Astrocyte (in vitro differentiated cells and primary cell): ENCODE measurements at regions not wholly inside any gene's neighbourhood (a gene's known extent, or its start where the extent isn't known, plus 50 kb on each side); places are given as distances from the start of the nearest gene placed in this dataset.

Source experiments
- DNase-seq: peaks from one replicate; pipeline ENCODE4 v3.0.0-alpha.2; 2010; ENCODE audit warnings: low read depth
- FAIRE-seq: peaks from 2 replicates; lab custom pipeline; 2011; peaks lifted over from hg19 to GRCh38; lab: Jason Lieb, UNC
- H2AFZ ChIP-seq: 2 replicates; pipeline ENCODE4 v1.6.0; 2012; ENCODE audit warnings: low read depth, low read length, inconsistent platforms
- H3K27ac ChIP-seq: 2 replicates; pipeline ENCODE4 v1.5.1; 2011; ENCODE audit warnings: low read depth, low read length, inconsistent platforms
- H3K27me3 ChIP-seq: 2 replicates; pipeline ENCODE4 v1.6.0; 2011; ENCODE audit warnings: low read length, inconsistent platforms; ENCODE audit not compliant: insufficient read depth
- H3K36me3 ChIP-seq: 2 replicates; pipeline ENCODE4 v1.5.1; 2011; ENCODE audit warnings: low read length, inconsistent platforms; ENCODE audit not compliant: insufficient read depth
- H3K4me1 ChIP-seq: 2 replicates; pipeline ENCODE4 v1.5.1; 2011; ENCODE audit warnings: low read length, inconsistent platforms; ENCODE audit not compliant: insufficient read depth
- H3K4me2 ChIP-seq: 2 replicates; pipeline ENCODE4 v1.6.0; 2012; ENCODE audit warnings: low read length, inconsistent platforms
- H3K4me3 ChIP-seq: 2 replicates; pipeline ENCODE4 v1.5.1; 2011; ENCODE audit warnings: low read depth, mild to moderate bottlenecking, low read length, inconsistent platforms; ENCODE audit not compliant: insufficient read depth
- H3K79me2 ChIP-seq: 2 replicates; pipeline ENCODE4 v1.6.0; 2012; ENCODE audit warnings: mild to moderate bottlenecking, low read length, inconsistent platforms; ENCODE audit not compliant: insufficient read depth
- H3K9ac ChIP-seq: 2 replicates; pipeline ENCODE4 v1.6.0; 2012; ENCODE audit warnings: mild to moderate bottlenecking, low read length, inconsistent platforms
- H3K9me3 ChIP-seq: 2 replicates; pipeline ENCODE4 v1.5.1; 2012; ENCODE audit warnings: low read depth, mild to moderate bottlenecking, low read length, inconsistent platforms; ENCODE audit not compliant: insufficient read depth
- H4K20me1 ChIP-seq: 2 replicates; pipeline ENCODE4 v1.6.0; 2012; ENCODE audit warnings: low read length, inconsistent platforms; ENCODE audit not compliant: insufficient read depth
- H3K27ac Mint-ChIP-seq: one replicate; pipeline ENCODE4 v1.8.0; 2021; ENCODE audit warnings: mild to moderate bottlenecking, mixed read lengths; ENCODE audit not compliant: unreplicated experiment
- H3K27me3 Mint-ChIP-seq: one replicate; pipeline ENCODE4 v1.8.0; 2021; ENCODE audit warnings: low read depth, mixed read lengths; ENCODE audit not compliant: unreplicated experiment
- H3K36me3 Mint-ChIP-seq: one replicate; pipeline ENCODE4 v1.8.0; 2021; ENCODE audit warnings: low read depth, mixed read lengths; ENCODE audit not compliant: unreplicated experiment
- H3K4me1 Mint-ChIP-seq: one replicate; pipeline ENCODE4 v1.8.0; 2021; ENCODE audit warnings: low read depth, mixed read lengths; ENCODE audit not compliant: unreplicated experiment
- H3K4me3 Mint-ChIP-seq: one replicate; pipeline ENCODE4 v1.8.0; 2021; ENCODE audit warnings: mild to moderate bottlenecking, moderate library complexity, mixed read lengths; ENCODE audit not compliant: unreplicated experiment
- H3K9me3 Mint-ChIP-seq: one replicate; pipeline ENCODE4 v1.8.0; 2021; ENCODE audit warnings: mild to moderate bottlenecking, mixed read lengths; ENCODE audit not compliant: unreplicated experiment
- EZH2 ChIP-seq: IDR thresholded peaks from 2 replicates; pipeline ENCODE4 v1.6.1; 2012; ENCODE audit warnings: mild to moderate bottlenecking, low read length, inconsistent platforms; ENCODE audit not compliant: insufficient read depth
- TF ChIP-seq, protein P1 (sequence below): IDR thresholded peaks from 2 replicates; pipeline ENCODE4 v1.5.1; 2011; ENCODE audit warnings: low read depth, mild to moderate bottlenecking, inconsistent platforms, low read length, moderate library complexity; ENCODE audit not compliant: insufficient read depth

DNA sequence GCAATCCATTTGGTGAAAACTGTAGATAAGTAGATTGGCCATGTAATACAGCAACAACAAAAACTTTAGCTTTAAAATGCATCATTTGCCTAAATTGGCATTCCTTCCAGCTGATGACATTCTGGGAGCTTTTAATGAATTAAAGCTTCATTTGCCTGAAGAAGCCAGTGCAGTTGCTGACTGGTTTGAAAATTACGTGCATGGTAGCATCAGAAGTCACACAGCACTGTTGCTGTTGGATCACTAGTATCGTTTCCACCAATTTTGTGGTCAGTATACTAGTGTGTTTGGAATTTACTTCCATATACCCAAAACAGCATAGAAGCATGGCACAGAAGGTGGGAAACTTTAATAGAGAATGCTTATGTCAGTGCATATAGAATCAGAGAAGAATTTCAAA is 194.9 kb downstream of the ETV1 start:
- Mint-ChIP-seq H3K27me3 (no peaks in the 10 kb centered on the region), H3K9me3 (peaks cover 3% of the 10 kb centered on the region), H3K4me1 (peaks cover 4% of the 10 kb centered on the region), H3K36me3 (no peaks in the 10 kb centered on the region), H3K4me3 (no peak overlapping the region), H3K27ac (no peak overlapping the region)
- no peak overlapping the region for H3K4me3 ChIP-seq
- H2AFZ ChIP-seq: no peak overlapping the region
- no peaks in the 10 kb centered on the region for H3K9me3 ChIP-seq
- no peaks in the 10 kb centered on the region for H3K79me2 ChIP-seq
- H3K27me3 ChIP-seq: no peaks in the 10 kb centered on the region
- no peak overlapping the region for H3K27ac ChIP-seq
- DNase-seq (peak; percentile 22), FAIRE-seq (no peak)
- no peaks in the 10 kb centered on the region for H3K36me3 ChIP-seq
- H4K20me1 ChIP-seq: no peaks in the 10 kb centered on the region
- H3K4me2 ChIP-seq: no peak overlapping the region
- H3K9ac ChIP-seq: no peak overlapping the region
- TF ChIP-seq, protein P1, sequence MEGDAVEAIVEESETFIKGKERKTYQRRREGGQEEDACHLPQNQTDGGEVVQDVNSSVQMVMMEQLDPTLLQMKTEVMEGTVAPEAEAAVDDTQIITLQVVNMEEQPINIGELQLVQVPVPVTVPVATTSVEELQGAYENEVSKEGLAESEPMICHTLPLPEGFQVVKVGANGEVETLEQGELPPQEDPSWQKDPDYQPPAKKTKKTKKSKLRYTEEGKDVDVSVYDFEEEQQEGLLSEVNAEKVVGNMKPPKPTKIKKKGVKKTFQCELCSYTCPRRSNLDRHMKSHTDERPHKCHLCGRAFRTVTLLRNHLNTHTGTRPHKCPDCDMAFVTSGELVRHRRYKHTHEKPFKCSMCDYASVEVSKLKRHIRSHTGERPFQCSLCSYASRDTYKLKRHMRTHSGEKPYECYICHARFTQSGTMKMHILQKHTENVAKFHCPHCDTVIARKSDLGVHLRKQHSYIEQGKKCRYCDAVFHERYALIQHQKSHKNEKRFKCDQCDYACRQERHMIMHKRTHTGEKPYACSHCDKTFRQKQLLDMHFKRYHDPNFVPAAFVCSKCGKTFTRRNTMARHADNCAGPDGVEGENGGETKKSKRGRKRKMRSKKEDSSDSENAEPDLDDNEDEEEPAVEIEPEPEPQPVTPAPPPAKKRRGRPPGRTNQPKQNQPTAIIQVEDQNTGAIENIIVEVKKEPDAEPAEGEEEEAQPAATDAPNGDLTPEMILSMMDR: no peak
- no peak for TF ChIP-seq EZH2
- H3K4me1 ChIP-seq: no peaks in the 10 kb centered on the region

DNA sequence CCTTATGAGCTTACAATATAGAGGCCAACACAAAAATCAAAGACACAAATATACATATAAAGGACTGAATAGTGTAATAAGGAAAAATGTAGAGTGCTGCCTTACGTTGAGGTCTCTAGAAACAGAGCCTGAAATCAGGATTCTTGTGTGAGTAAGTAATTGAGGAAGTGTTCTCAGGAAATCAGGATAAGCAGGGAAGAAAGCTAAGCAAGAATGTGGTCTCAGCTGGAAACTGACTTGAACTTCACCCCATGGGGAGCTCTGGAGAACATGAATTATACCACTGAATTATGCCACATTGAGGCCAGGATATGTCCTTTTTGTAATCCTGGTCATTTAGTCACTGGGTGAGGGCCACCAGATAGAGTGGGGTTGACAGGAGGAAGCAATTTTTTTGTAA is 191.9 kb downstream of the ETV1 start:
- no peak overlapping the region for H3K4me3 Mint-ChIP-seq
- Histone ChIP-seq H3K79me2 (no peaks in the 10 kb centered on the region), H2AFZ (no peak overlapping the region), H3K4me3 (no peak overlapping the region), H3K9me3 (no peaks in the 10 kb centered on the region), H3K27me3 (no peaks in the 10 kb centered on the region), H3K36me3 (no peaks in the 10 kb centered on the region), H4K20me1 (no peaks in the 10 kb centered on the region), H3K27ac (no peak overlapping the region), H3K4me1 (peaks cover 5% of the 10 kb centered on the region), H3K4me2 (no peak overlapping the region), H3K9ac (no peak overlapping the region)
- no peaks in the 10 kb centered on the region for H3K36me3 Mint-ChIP-seq
- FAIRE-seq (no peak), DNase-seq (no peak)
- peaks cover 3% of the 10 kb centered on the region for H3K9me3 Mint-ChIP-seq
- H3K4me1 Mint-ChIP-seq: peaks cover 7% of the 10 kb centered on the region
- no peaks in the 10 kb centered on the region for H3K27me3 Mint-ChIP-seq
- TF ChIP-seq, protein P1: no peak
- TF ChIP-seq EZH2: no peak
- H3K27ac Mint-ChIP-seq: no peak overlapping the region

DNA sequence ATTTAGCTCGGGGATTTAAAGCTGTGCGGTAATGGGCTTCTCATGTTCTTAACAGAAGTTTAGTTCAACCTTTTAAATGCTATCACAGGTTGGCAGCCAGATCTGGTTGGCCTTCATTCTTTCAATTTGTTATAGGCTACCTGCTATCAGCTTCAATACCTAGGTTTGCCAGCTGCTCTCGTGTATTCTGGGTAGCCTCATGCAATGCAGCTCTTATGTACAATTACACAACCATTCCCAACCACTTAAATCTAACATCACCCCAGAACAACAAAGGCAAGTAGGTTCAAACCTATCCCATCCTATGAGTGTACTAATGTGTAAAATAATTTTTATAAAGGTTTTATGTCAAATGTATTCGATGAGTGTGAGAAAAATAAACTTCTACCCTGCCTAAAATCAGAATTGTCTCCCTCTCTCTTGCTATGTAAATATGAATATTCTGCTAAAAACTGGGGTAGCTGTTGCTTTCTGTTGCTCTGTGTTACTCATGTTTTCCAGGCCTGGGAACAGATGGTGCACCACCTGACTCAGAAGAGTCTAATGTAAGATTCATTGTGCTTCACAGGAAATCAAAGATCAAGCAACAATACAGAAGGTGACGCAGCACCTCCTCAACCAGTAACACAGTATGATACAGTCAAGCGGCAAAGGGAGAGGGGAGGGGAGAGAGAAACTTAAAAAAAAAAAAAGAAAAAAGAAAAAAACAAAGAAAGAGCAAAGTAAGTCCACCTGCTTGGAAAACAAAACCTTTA is 188.6 kb downstream of the ETV1 start:
- Histone ChIP-seq H3K4me3 (no peak overlapping the region), H4K20me1 (no peaks in the 10 kb centered on the region), H2AFZ (no peak overlapping the region), H3K36me3 (no peaks in the 10 kb centered on the region), H3K4me1 (peaks cover 5% of the 10 kb centered on the region), H3K27ac (peak overlapping the region; percentile 85), H3K79me2 (no peaks in the 10 kb centered on the region), H3K9ac (peak overlapping the region; percentile 48), H3K4me2 (peak overlapping the region; percentile 34), H3K9me3 (no peaks in the 10 kb centered on the region), H3K27me3 (no peaks in the 10 kb centered on the region)
- Mint-ChIP-seq H3K27me3 (no peaks in the 10 kb centered on the region), H3K27ac (no peak overlapping the region), H3K36me3 (no peaks in the 10 kb centered on the region), H3K9me3 (peaks cover 6% of the 10 kb centered on the region), H3K4me1 (peaks cover 7% of the 10 kb centered on the region), H3K4me3 (no peak overlapping the region)
- TF ChIP-seq EZH2: no peak
- TF ChIP-seq, protein P1: no peak
- peak; percentile 93 for DNase-seq
- FAIRE-seq: no peak
